Psoas muscle (tissue), 7 donors: ENCODE measurements at regions not wholly inside any gene's neighbourhood (a gene's known extent, or its start where the extent isn't known, plus 50 kb on each side); places are given as distances from the start of the nearest gene placed in this dataset.

Experiments
- ATAC-seq, 4 donors: fragments of 200-7000 bp; cut with Tn5 transposase; one replicate each; pipeline ENCODE4 v1.9.1; 2020; ENCODE audit warnings: moderate library complexity in 3 of 4, mild to moderate bottlenecking in 2 of 4
- DNase-seq, 2 donors: peaks; one replicate each; pipeline ENCODE4 v3.0.0-alpha.2; 2020
- H3K27ac ChIP-seq: fragments of 200-600 bp; one replicate; pipeline ENCODE4 v1.8.0; 2022
- H3K27me3 ChIP-seq, 3 donors: fragments of 200-600 bp in 1 of 3; one replicate each; pipeline versions ENCODE4 v1.6.1 to v1.8.0; 2013 to 2022; ENCODE audit warnings: low read length in 2 of 3, mild to moderate bottlenecking in 2 of 3, moderate library complexity in 1 of 3; ENCODE audit not compliant: insufficient read depth in 3 of 3
- H3K36me3 ChIP-seq, 2 donors: fragments of 200-600 bp in 1 of 2; one replicate each; pipeline versions ENCODE4 v1.6.1 to v1.8.0; 2013 to 2022; ENCODE audit warnings: low read depth in 1 of 2, mild to moderate bottlenecking in 1 of 2, moderate library complexity in 1 of 2; ENCODE audit not compliant: insufficient read depth in 1 of 2
- H3K4me1 ChIP-seq: fragments of 200-600 bp; one replicate; pipeline ENCODE4 v1.8.0; 2022
- H3K4me3 ChIP-seq: fragments of 200-600 bp; one replicate; pipeline ENCODE4 v1.8.0; 2022; ENCODE audit warnings: mild to moderate bottlenecking
- H3K9me3 ChIP-seq: fragments of 200-600 bp; one replicate; pipeline ENCODE4 v1.8.0; 2022
- CTCF ChIP-seq: fragments of 200-600 bp; IDR thresholded peaks from one replicate; pipeline ENCODE4 v1.8.0; 2022; ENCODE audit warnings: antibody characterized with exemption
- WGBS, 3 donors: extraction: QIAGEN DNeasy Blood & Tissue Kit; methylation state at CpG; one replicate each; pipeline versions ENCODE4 v1.1.6 to v1.1.7; 2013; 5-methylcytosine and 5-hydroxymethylcytosine counted together
- intact Hi-C, 2 donors: fragments of 100-400 bp; cut with DNase I; formaldehyde crosslinking; loops; one replicate each; pipeline versions ENCODE4 v1.11.0 to v1.14.2; 2022
- donor health status: healthy with polysubstance abuse.
- donor health status: DM: no; HTN: no; CAD: no; lungs with moderate emphysema.
- donor health status: Bipolar disorder and iron deficiency.
- donor health status: healthy.
- donor health status: DM: yes; HTN: yes; CAD: no.
- donor health status: DM: no; HTN: no; CAD: no.
- donor health status: DM: yes; HTN: yes; CAD: no.

GRCh38 chr6:138608896-138609295 is 109.6 kb upstream of the NHSL1 start:
- DNase-seq (no peak), ATAC-seq (no peak)
- Histone ChIP-seq H3K9me3 (no peaks in the 10 kb centered on the region), H3K4me1 (no peaks in the 10 kb centered on the region), H3K4me3 (no peak overlapping the region), H3K36me3 (no peaks in the 10 kb centered on the region), H3K27me3 (no peaks in the 10 kb centered on the region), H3K27ac (no peak overlapping the region)
- WGBS, 3 donors: 93 to 100% (median 97%) methylated on average over 1 of the region's 1 CpG
- intact Hi-C loops: no loop called here
- no peak for TF ChIP-seq CTCF

- Histone ChIP-seq H3K4me3 (no peak overlapping the region), H3K27me3 (no peaks in the 10 kb centered on the region), H3K9me3 (no peaks in the 10 kb centered on the region), H3K27ac (no peak overlapping the region), H3K4me1 (no peaks in the 10 kb centered on the region), H3K36me3 (no peaks in the 10 kb centered on the region)
- intact Hi-C loops: no loop called here
- 89 to 93% (median 90%) methylated on average over 6 of the region's 6 CpGs for WGBS, 3 donors
- DNase-seq: no peak
- no peak for ATAC-seq
- no peak for TF ChIP-seq CTCF
Measured at GRCh38 chr6:138609801-138610430, 110.6 kb upstream of the NHSL1 start.

GRCh38 chr6:138610816-138611215 is 111.5 kb upstream of the NHSL1 start:
- Histone ChIP-seq H3K27me3 (no peaks in the 10 kb centered on the region), H3K9me3 (no peaks in the 10 kb centered on the region), H3K36me3 (no peaks in the 10 kb centered on the region), H3K27ac (no peak overlapping the region), H3K4me1 (no peaks in the 10 kb centered on the region), H3K4me3 (no peak overlapping the region)
- TF ChIP-seq CTCF: no peak
- 62 to 83% (median 76%) methylated on average over 7 of the region's 7 CpGs for WGBS, 3 donors
- DNase-seq: no peak
- intact Hi-C loops: no loop called here
- no peak for ATAC-seq

GRCh38 chr6:138614151-138614550 is 114.9 kb upstream of the NHSL1 start:
- no peak for TF ChIP-seq CTCF
- WGBS, 3 donors: 77 to 84% (median 79%) methylated on average over 2 of the region's 2 CpGs
- intact Hi-C loops: no loop called here

GRCh38 chr6:138618168-138618567 is 118.9 kb upstream of the NHSL1 start:
- 76 to 85% (median 80%) methylated on average over 3 of the region's 3 CpGs for WGBS, 3 donors
- no peaks in the 10 kb centered on the region for H3K36me3 ChIP-seq
- ATAC-seq (no peak), DNase-seq (no peak)
- no peaks in the 10 kb centered on the region for H3K27me3 ChIP-seq
- TF ChIP-seq CTCF: no peak
- no peak overlapping the region for H3K4me3 ChIP-seq
- H3K27ac ChIP-seq: no peak overlapping the region
- H3K4me1 ChIP-seq: no peaks in the 10 kb centered on the region
- H3K9me3 ChIP-seq: no peaks in the 10 kb centered on the region
- intact Hi-C loops: no loop called here

More at GRCh38 chr6:138614151-138614550, 114.9 kb upstream of the NHSL1 start:
- DNase-seq (no peak), ATAC-seq (no peak)
- H3K4me3 ChIP-seq: no peak overlapping the region
- no peak overlapping the region for H3K27ac ChIP-seq
- no peaks in the 10 kb centered on the region for H3K36me3 ChIP-seq
- no peaks in the 10 kb centered on the region for H3K4me1 ChIP-seq
- H3K9me3 ChIP-seq: no peaks in the 10 kb centered on the region
- H3K27me3 ChIP-seq: no peaks in the 10 kb centered on the region
